ENCODE measurements at regions not wholly inside any gene's neighbourhood (a gene's known extent, or its start where the extent isn't known, plus 50 kb on each side); places are given as distances from the start of the nearest gene placed in this dataset.

GRCh38 chr16:81185416-81185815 is 53.1 kb upstream of the BCO1 start:
- FAIRE-seq: no peak
- H3K9me3 ChIP-seq: no peaks in the 10 kb centered on the region
- DNase-seq: no peak
- H3K27ac ChIP-seq: no peak overlapping the region
- H3K4me1 ChIP-seq: no peaks in the 10 kb centered on the region
- no peak for TF ChIP-seq CTCF (IDR thresholded peaks at IDR 0.05)
- intact Hi-C loops (cut with DNase I): no loop called here
- H3K36me3 ChIP-seq: no peaks in the 10 kb centered on the region
- H3K27me3 ChIP-seq: no peaks in the 10 kb centered on the region
- WGBS, 2 donors: 64 to 80% methylated on average over 10 of the region's 10 CpGs
- no peak overlapping the region for H3K4me3 ChIP-seq
- no peak for ATAC-seq

GRCh38 chr16:81181013-81181720 is 57.3 kb upstream of the BCO1 start:
- no peaks in the 10 kb centered on the region for H3K9me3 ChIP-seq
- H3K27ac ChIP-seq: peak overlapping the region in 3 of 4 donors; percentile 20 to 44 (median 39)
- TF ChIP-seq CTCF (IDR thresholded peaks at IDR 0.05): no peak
- ATAC-seq (peak; percentile 82 to 95 (median 88)), DNase-seq (peak in 4 of 6 donors; percentile 59 to 66 (median 62)), FAIRE-seq (no peak)
- intact Hi-C loops (cut with DNase I): no loop called here
- no peaks in the 10 kb centered on the region for H3K36me3 ChIP-seq
- H3K4me1 ChIP-seq: no peaks in the 10 kb centered on the region
- WGBS, 2 donors: 23 to 24% methylated on average over 13 of the region's 13 CpGs
- no peaks in the 10 kb centered on the region for H3K27me3 ChIP-seq
- no peak overlapping the region for H3K4me3 ChIP-seq

GRCh38 chr16:81180578-81180977 is 57.9 kb upstream of the BCO1 start:
- FAIRE-seq: no peak
- TF ChIP-seq CTCF (IDR thresholded peaks at IDR 0.05): no peak
- WGBS, 2 donors: 56 to 62% methylated on average over 6 of the region's 6 CpGs
- peak in 1 of 4 donors; percentile 13 for ATAC-seq
- Histone ChIP-seq H3K27ac (peak overlapping the region in 3 of 4 donors; percentile 20 to 44 (median 39)), H3K4me3 (no peak overlapping the region), H3K4me1 (no peaks in the 10 kb centered on the region), H3K27me3 (no peaks in the 10 kb centered on the region), H3K9me3 (no peaks in the 10 kb centered on the region), H3K36me3 (no peaks in the 10 kb centered on the region)
- no peak for DNase-seq
- intact Hi-C loops (cut with DNase I): no loop called here

- TF ChIP-seq CTCF (IDR thresholded peaks at IDR 0.05): no peak
- 68 to 71% methylated on average over 7 of the region's 7 CpGs for WGBS, 2 donors
- Histone ChIP-seq H3K27me3 (no peaks in the 10 kb centered on the region), H3K9me3 (no peaks in the 10 kb centered on the region), H3K36me3 (no peaks in the 10 kb centered on the region), H3K4me3 (no peak overlapping the region), H3K4me1 (no peaks in the 10 kb centered on the region), H3K27ac (no peak overlapping the region)
- FAIRE-seq (no peak), DNase-seq (no peak), ATAC-seq (no peak)
- intact Hi-C loops (cut with DNase I): no loop called here
Measured at GRCh38 chr16:81179219-81179618, 59.3 kb upstream of the BCO1 start.

- 58 to 60% methylated on average over 7 of the region's 7 CpGs for WGBS, 2 donors
- Histone ChIP-seq H3K4me3 (no peak overlapping the region), H3K27ac (no peak overlapping the region), H3K36me3 (no peaks in the 10 kb centered on the region), H3K9me3 (no peaks in the 10 kb centered on the region), H3K4me1 (no peaks in the 10 kb centered on the region), H3K27me3 (no peaks in the 10 kb centered on the region)
- ATAC-seq (no peak), FAIRE-seq (no peak), DNase-seq (no peak)
- intact Hi-C loops (cut with DNase I): no loop called here
- no peak for TF ChIP-seq CTCF (IDR thresholded peaks at IDR 0.05)
Measured at GRCh38 chr16:81175325-81175891, 63.1 kb upstream of the BCO1 start.
